PC-9 (cell line): ENCODE measurements at regions not wholly inside any gene's neighbourhood (a gene's known extent, or its start where the extent isn't known, plus 50 kb on each side); places are given as distances from the start of the nearest gene placed in this dataset.

Experiments used
- BruUV-seq: library from RNA; stranded (reverse); fragments of 400-500 nt; replicated peaks from 2 replicates; lab custom pipeline; 2021; lab: Mats Ljungman, UMichigan
- CTCF ChIA-PET: fragments of 300-600 bp; sonication (Branson Sonifier 250); formaldehyde crosslinking; loops from one replicate; lab custom pipeline; 2022; ENCODE audit warnings: antibody characterized with exemption; lab: Charles Lee
- POLR2A ChIA-PET: fragments of 300-600 bp; sonication (Branson Sonifier 250); formaldehyde crosslinking; loops from one replicate; lab custom pipeline; 2022; ENCODE audit warnings: antibody characterized with exemption; ENCODE audit not compliant: unreplicated experiment; lab: Charles Lee
- DNase-seq, 2 experiments: peaks; one replicate each; pipeline versions ENCODE4 v3.0.0 to v3.0.0-alpha.2; 2015 to 2022; ENCODE audit warnings: mixed read lengths in 1 of 2
- H2AFZ ChIP-seq: fragments of 200-600 bp; sonication (generic); 2 replicates; pipeline ENCODE4 v1.8.1; 2017; ENCODE audit warnings: antibody characterized with exemption
- H3F3A ChIP-seq: fragments of 200-600 bp; sonication (generic); 2 replicates; pipeline ENCODE4 v1.8.1; 2017; ENCODE audit warnings: antibody characterized with exemption, mild to moderate bottlenecking, low read depth; ENCODE audit not compliant: insufficient read depth
- H3K27ac ChIP-seq: fragments of 200-600 bp; sonication (generic); 2 replicates; pipeline ENCODE4 v1.6.1; 2016; ENCODE audit warnings: mixed run types
- H3K27me3 ChIP-seq: fragments of 200-600 bp; sonication (generic); 2 replicates; pipeline ENCODE4 v1.6.1; 2016; ENCODE audit warnings: low read depth, mixed run types; ENCODE audit not compliant: insufficient read depth
- H3K36me3 ChIP-seq: fragments of 200-600 bp; sonication (generic); 2 replicates; pipeline ENCODE4 v1.6.1; 2016; ENCODE audit warnings: low read depth, mixed run types
- H3K4me1 ChIP-seq: fragments of 200-600 bp; sonication (generic); replicated peaks from 2 replicates; pipeline ENCODE4 v1.6.1; 2016; ENCODE audit warnings: mixed run types; ENCODE audit not compliant: insufficient read depth
- H3K4me2 ChIP-seq: fragments of 200-600 bp; sonication (generic); 2 replicates; pipeline ENCODE4 v1.6.1; 2017; ENCODE audit warnings: mixed run types
- H3K4me3 ChIP-seq: fragments of 200-600 bp; sonication (generic); 2 replicates; pipeline ENCODE4 v1.6.1; 2016; ENCODE audit warnings: mixed run types
- H3K79me2 ChIP-seq: fragments of 200-600 bp; sonication (generic); 2 replicates; pipeline ENCODE4 v1.6.1; 2017; ENCODE audit warnings: low read depth, mixed run types
- H3K9me2 ChIP-seq: fragments of 200-600 bp; sonication (generic); 2 replicates; pipeline ENCODE4 v1.8.1; 2017; ENCODE audit warnings: mild to moderate bottlenecking; ENCODE audit not compliant: insufficient read depth
- H3K9me3 ChIP-seq: fragments of 200-600 bp; sonication (generic); 2 replicates; pipeline ENCODE4 v1.8.1; 2016; ENCODE audit warnings: low read depth; ENCODE audit not compliant: insufficient read depth
- H4K20me1 ChIP-seq: fragments of 200-600 bp; sonication (generic); 2 replicates; pipeline ENCODE4 v1.8.1; 2017; ENCODE audit not compliant: insufficient read depth
- CTCF ChIP-seq: fragments of 200-600 bp; sonication (generic); conservative IDR thresholded peaks from 2 replicates; pipeline ENCODE4 v1.6.1; 2017; ENCODE audit warnings: mixed run types, antibody characterized with exemption, mild to moderate bottlenecking, moderate library complexity
- EZH2 ChIP-seq: fragments of 200-600 bp; sonication (generic); IDR thresholded peaks from 2 replicates; pipeline ENCODE4 v1.8.0; 2017; ENCODE audit warnings: antibody characterized with exemption, low read depth
- intact Hi-C: fragments of 100-400 bp; cut with micrococcal nuclease; formaldehyde crosslinking; loops from one replicate; pipeline ENCODE4 v1.10.0; 2022; ENCODE audit not compliant: unreplicated experiment

GRCh38 chr1:113191579-113192076 lies 118.6 kb downstream of the LRIG2 start:
- intact Hi-C loops = loop anchor here (10.0 kb wide), 1 partner anchor 133 kb away; no protein-coding TSS in a partner anchor
- Histone ChIP-seq H3K9me2 (no peaks in the 10 kb centered on the region), H2AFZ (peak overlapping the region; percentile 74), H4K20me1 (no peaks in the 10 kb centered on the region), H3K27me3 (no peaks in the 10 kb centered on the region), H3K27ac (peak overlapping the region; percentile 86), H3K36me3 (no peaks in the 10 kb centered on the region), H3K4me3 (peak overlapping the region; percentile 48), H3K4me1 (peaks cover 25% of the 10 kb centered on the region), H3F3A (peaks cover 20% of the 10 kb centered on the region), H3K79me2 (no peaks in the 10 kb centered on the region), H3K4me2 (peak overlapping the region; percentile 67), H3K9me3 (peaks cover 3% of the 10 kb centered on the region; the same call in 1 of the 2 replicates)
- ChIA-PET CTCF (no interaction called here), POLR2A (interaction anchor here (0.7 kb wide), 1 partner anchor 53 kb away, joined by 3 read pairs; no protein-coding TSS in a partner anchor)
- TF ChIP-seq EZH2 = no peak
- TF ChIP-seq CTCF = no peak
- DNase-seq = peak; percentile 78 to 99
- BruUV-seq = no TSS peak

- TSS peak; percentile 54 for BruUV-seq
- POLR2A ChIA-PET = no interaction called here
- Histone ChIP-seq H3K4me2 (peak overlapping the region; percentile 67), H2AFZ (peak overlapping the region; percentile 74; the same call in 1 of the 2 replicates), H3K27me3 (no peaks in the 10 kb centered on the region), H3K9me3 (peaks cover 3% of the 10 kb centered on the region; the same call in 1 of the 2 replicates), H3F3A (peaks cover 24% of the 10 kb centered on the region), H3K9me2 (no peaks in the 10 kb centered on the region), H3K4me1 (peaks cover 30% of the 10 kb centered on the region), H4K20me1 (no peaks in the 10 kb centered on the region), H3K4me3 (peak overlapping the region; percentile 48; the same call in 1 of the 2 replicates), H3K79me2 (no peaks in the 10 kb centered on the region), H3K36me3 (no peaks in the 10 kb centered on the region), H3K27ac (peak overlapping the region; percentile 86)
- intact Hi-C loops = loop anchor here (10.0 kb wide), 1 partner anchor 133 kb away; no protein-coding TSS in a partner anchor
- CTCF ChIA-PET = no interaction called here
- no peak for DNase-seq
- TF ChIP-seq EZH2 (no peak), CTCF (no peak)
Measured at GRCh38 chr1:113192242-113192641, 119.2 kb downstream of the LRIG2 start.

- no peaks in the 10 kb centered on the region for H3K9me2 ChIP-seq
- peaks cover 3% of the 10 kb centered on the region; the same call in 1 of the 2 replicates for H3K9me3 ChIP-seq
- no peak for DNase-seq
- H2AFZ ChIP-seq = no peak overlapping the region
- H3K27ac ChIP-seq = no peak overlapping the region
- H4K20me1 ChIP-seq = no peaks in the 10 kb centered on the region
- peaks cover 24% of the 10 kb centered on the region for H3F3A ChIP-seq
- H3K36me3 ChIP-seq = no peaks in the 10 kb centered on the region
- no peaks in the 10 kb centered on the region for H3K79me2 ChIP-seq
- ChIA-PET POLR2A (no interaction called here), CTCF (no interaction called here)
- no peak overlapping the region for H3K4me3 ChIP-seq
- TF ChIP-seq CTCF (no peak), EZH2 (no peak)
- no peaks in the 10 kb centered on the region for H3K27me3 ChIP-seq
- no TSS peak for BruUV-seq
- intact Hi-C loops = loop anchor here (10.0 kb wide), 1 partner anchor 132 kb away; no protein-coding TSS in a partner anchor
- no peak overlapping the region for H3K4me2 ChIP-seq
- peaks cover 30% of the 10 kb centered on the region for H3K4me1 ChIP-seq
Measured at GRCh38 chr1:113192980-113193379, 120.0 kb downstream of the LRIG2 start.
